B cell (primary cell): ENCODE measurements at regions not wholly inside any gene's neighbourhood (a gene's known extent, or its start where the extent isn't known, plus 50 kb on each side); places are given as distances from the start of the nearest gene placed in this dataset.
"Not testable (repeated sequence)": the region's sequence is repeated elsewhere in the genome, so short reads cannot be mapped to it uniquely, and the experiment has no call there.

Source experiments
- ATAC-seq: fragments of 200-7000 bp; cut with Tn5 transposase; one replicate; pipeline ENCODE4 v1.10.0; 2021; ENCODE audit warnings: low read depth, mild to moderate bottlenecking, moderate number of reproducible peaks, moderate library complexity
- CTCF ChIA-PET: fragments of 350-600 bp; sonication (Branson Sonifier 250); formaldehyde crosslinking; loops from one replicate; lab custom pipeline; 2021; ENCODE audit warnings: antibody characterized with exemption, inconsistent platforms; lab: Charles Lee
- POLR2A ChIA-PET: fragments of 350-600 bp; sonication (Branson Sonifier 250); formaldehyde crosslinking; loops from one replicate; lab custom pipeline; 2021; ENCODE audit warnings: antibody characterized with exemption; lab: Charles Lee
- DNase-seq: peaks from one replicate; pipeline ENCODE4 v3.0.0; 2013
- H2AFZ ChIP-seq: 2 replicates; pipeline ENCODE4 v1.6.1; 2012; ENCODE audit warnings: mild to moderate bottlenecking, low read depth, low read length; ENCODE audit not compliant: insufficient read depth, poor library complexity, severe bottlenecking
- H3K27ac ChIP-seq, 2 donors: 1 replicate in 1 of 2; 2 replicates in 1 of 2; pipeline ENCODE4 v1.5.1; 2012 to 2013; ENCODE audit warnings: low read length in 2 of 2, mild to moderate bottlenecking in 2 of 2, moderate library complexity in 1 of 2
- H3K27me3 ChIP-seq, 4 experiments: fragments of 200-600 bp in 1 of 4; sonication (generic) in 1 of 4; replicated peaks in 1 of 4; 1 replicate in 2 of 4; 2 replicates in 2 of 4; pipeline versions ENCODE4 v1.6.1 to v1.7.0; 2013 to 2016; ENCODE audit warnings: low read length in 3 of 4, mild to moderate bottlenecking in 2 of 4, mixed read lengths in 1 of 4, moderate library complexity in 1 of 4; ENCODE audit not compliant: insufficient read depth in 4 of 4, control insufficient read depth in 3 of 4; ENCODE audit errors: control extremely low read depth in 1 of 4
- H3K36me3 ChIP-seq, 2 experiments: replicated peaks in 1 of 2; 1 replicate in 1 of 2; 2 replicates in 1 of 2; pipeline versions ENCODE4 v1.6.1 to v1.7.1; 2013; ENCODE audit warnings: low read length in 1 of 2; ENCODE audit not compliant: insufficient read depth in 2 of 2, control insufficient read depth in 1 of 2; ENCODE audit errors: control extremely low read depth in 1 of 2, extremely low read depth in 1 of 2
- H3K4me1 ChIP-seq, 2 donors: fragments of 200-600 bp in 1 of 2; sonication (generic) in 1 of 2; 1 replicate in 1 of 2; 2 replicates in 1 of 2; pipeline versions ENCODE4 v1.5.1 to v1.6.1; 2013 to 2017; ENCODE audit warnings: low read length in 2 of 2; ENCODE audit not compliant: control insufficient read depth in 2 of 2, insufficient read depth in 2 of 2
- H3K4me2 ChIP-seq: replicated peaks from 2 replicates; pipeline ENCODE3; 2012; ENCODE audit warnings: mild to moderate bottlenecking, low read depth, low read length; ENCODE audit not compliant: poor library complexity, severe bottlenecking
- H3K4me3 ChIP-seq, 5 experiments: fragments of 200-600 bp in 1 of 5; sonication (generic) in 1 of 5; 1 replicate in 3 of 5; 2 replicates in 2 of 5; pipeline versions ENCODE4 v1.5.1 to v1.7.0; 2011 to 2016; ENCODE audit warnings: low read length in 4 of 5, mild to moderate bottlenecking in 4 of 5, low read depth in 2 of 5, control low read depth in 1 of 5, moderate library complexity in 1 of 5; ENCODE audit not compliant: insufficient read depth in 1 of 5; ENCODE audit errors: control extremely low read depth in 1 of 5, extremely low read depth in 1 of 5
- H3K79me2 ChIP-seq: fragments of 200-600 bp; sonication (generic); one replicate; pipeline ENCODE4 v1.6.0; 2016; ENCODE audit warnings: low read length; ENCODE audit not compliant: control insufficient read depth, insufficient read depth
- H3K9ac ChIP-seq: fragments of 200-600 bp; sonication (generic); 2 replicates; pipeline ENCODE4 v1.6.1; 2017; ENCODE audit warnings: mild to moderate bottlenecking, low read length, moderate library complexity
- H3K9me3 ChIP-seq, 3 donors: one replicate each; pipeline versions ENCODE4 v1.6.1 to v1.7.1; 2013; ENCODE audit warnings: low read length in 2 of 3; ENCODE audit not compliant: control insufficient read depth in 2 of 3, insufficient read depth in 1 of 3; ENCODE audit errors: control extremely low read depth in 1 of 3
- H4K20me1 ChIP-seq: 2 replicates; pipeline ENCODE4 v1.6.0; 2012; ENCODE audit warnings: mild to moderate bottlenecking, low read length; ENCODE audit not compliant: insufficient read depth, control insufficient read depth, poor library complexity, severe bottlenecking
- H3K27ac Mint-ChIP-seq: one replicate; pipeline ENCODE4 v1.8.0; 2021; ENCODE audit warnings: mixed read lengths
- H3K27me3 Mint-ChIP-seq: one replicate; pipeline ENCODE4 v1.8.0; 2021; ENCODE audit warnings: mixed read lengths
- H3K4me1 Mint-ChIP-seq: one replicate; pipeline ENCODE4 v1.8.0; 2021; ENCODE audit warnings: mixed read lengths
- H3K4me3 Mint-ChIP-seq: one replicate; pipeline ENCODE4 v1.8.0; 2021; ENCODE audit warnings: mixed read lengths
- H3K9me3 Mint-ChIP-seq: one replicate; pipeline ENCODE4 v1.8.0; 2022; ENCODE audit warnings: mixed read lengths; ENCODE audit not compliant: insufficient read depth
- WGBS: methylation state at CpG from one replicate; pipeline ENCODE4 v1.1.5; 2013; ENCODE audit warnings: missing lambda C conversion rate; ENCODE audit not compliant: insufficient coverage; 5-methylcytosine and 5-hydroxymethylcytosine counted together
- intact Hi-C: fragments of 100-400 bp; cut with micrococcal nuclease; formaldehyde crosslinking; loops from one replicate; pipeline ENCODE4 v1.10.0; 2022

GRCh38 chr14:19105551-19105950 lies 138.3 kb downstream of the POTEM start:
- DNase-seq, POLR2A ChIA-PET, H3K4me3 ChIP-seq, ATAC-seq, H3K4me3 Mint-ChIP-seq, H3K4me1 Mint-ChIP-seq, H3K79me2 ChIP-seq, H3K9me3 Mint-ChIP-seq, H4K20me1 ChIP-seq, CTCF ChIA-PET, H2AFZ ChIP-seq, H3K4me1 ChIP-seq, H3K4me2 ChIP-seq, H3K27ac ChIP-seq, intact Hi-C loops, H3K9ac ChIP-seq, H3K9me3 ChIP-seq, H3K27me3 ChIP-seq, H3K27ac Mint-ChIP-seq, H3K27me3 Mint-ChIP-seq, H3K36me3 ChIP-seq: not testable (repeated sequence)
- WGBS: no CpG with 5 or more reads among the region's 5 CpGs

GRCh38 chr14:19109887-19110286 lies 142.7 kb downstream of the POTEM start:
- H3K9me3 Mint-ChIP-seq, H3K27me3 Mint-ChIP-seq, H3K9ac ChIP-seq, H3K79me2 ChIP-seq, H3K9me3 ChIP-seq, H3K4me2 ChIP-seq, H3K27me3 ChIP-seq, intact Hi-C loops, H3K27ac Mint-ChIP-seq, H3K27ac ChIP-seq, ATAC-seq, H2AFZ ChIP-seq, H3K4me1 ChIP-seq, CTCF ChIA-PET, H3K4me3 Mint-ChIP-seq, H3K4me1 Mint-ChIP-seq, POLR2A ChIA-PET, H3K36me3 ChIP-seq, H3K4me3 ChIP-seq, DNase-seq, H4K20me1 ChIP-seq: not testable (repeated sequence)
- WGBS: no CpG with 5 or more reads among the region's 2 CpGs

- H3K4me2 ChIP-seq, H3K4me1 Mint-ChIP-seq, H3K4me3 ChIP-seq, H3K27me3 ChIP-seq, H3K4me1 ChIP-seq, H3K27ac ChIP-seq, H3K27me3 Mint-ChIP-seq, H3K27ac Mint-ChIP-seq, intact Hi-C loops, DNase-seq, H3K36me3 ChIP-seq, H3K9me3 Mint-ChIP-seq, ATAC-seq, H3K79me2 ChIP-seq, CTCF ChIA-PET, H2AFZ ChIP-seq, H3K9me3 ChIP-seq, H3K4me3 Mint-ChIP-seq, H4K20me1 ChIP-seq, H3K9ac ChIP-seq, POLR2A ChIA-PET: not testable (repeated sequence)
- no CpG with 5 or more reads among the region's 6 CpGs for WGBS
Observed at GRCh38 chr14:19120383-19120782, 153.1 kb downstream of the POTEM start.

- H3K4me3 Mint-ChIP-seq, H3K4me2 ChIP-seq, H3K27me3 Mint-ChIP-seq, H3K4me1 ChIP-seq, ATAC-seq, H3K9ac ChIP-seq, CTCF ChIA-PET, H2AFZ ChIP-seq, H3K4me3 ChIP-seq, H3K27ac ChIP-seq, H3K9me3 Mint-ChIP-seq, H3K27ac Mint-ChIP-seq, H3K79me2 ChIP-seq, POLR2A ChIA-PET, H3K27me3 ChIP-seq, H3K4me1 Mint-ChIP-seq, H4K20me1 ChIP-seq, intact Hi-C loops, H3K9me3 ChIP-seq, DNase-seq, H3K36me3 ChIP-seq: not testable (repeated sequence)
- WGBS: 88% methylated on average over 3 of the region's 5 CpGs
Observed at GRCh38 chr14:19126269-19127051, 159.2 kb downstream of the POTEM start.
